Natural killer cell (primary cell): ENCODE measurements at regions not wholly inside any gene's neighbourhood (a gene's known extent, or its start where the extent isn't known, plus 50 kb on each side); places are given as distances from the start of the nearest gene placed in this dataset.

Experiments
- ATAC-seq, 3 donors: fragments of 150-1000 bp in 2 of 3; fragments of 200-7000 bp in 1 of 3; cut with Tn5 transposase; 1 replicate in 1 of 3; 2 replicates in 2 of 3; pipeline ENCODE4 v1.10.0; 2021; ENCODE audit warnings: mild to moderate bottlenecking in 2 of 3, moderate library complexity in 2 of 3
- DNase-seq, 2 donors: peaks; one replicate each; pipeline versions ENCODE4 v3.0.0 to v3.0.0-alpha.2; 2013 to 2021; ENCODE audit warnings: mixed read lengths in 1 of 2
- H3K27ac ChIP-seq: one replicate; pipeline ENCODE4 v1.5.1; 2013; ENCODE audit warnings: mild to moderate bottlenecking, low read length
- H3K27me3 ChIP-seq: one replicate; pipeline ENCODE4 v1.6.1; 2013; ENCODE audit warnings: low read length; ENCODE audit not compliant: control insufficient read depth, insufficient read depth
- H3K36me3 ChIP-seq: one replicate; pipeline ENCODE4 v1.6.1; 2013; ENCODE audit warnings: low read length; ENCODE audit not compliant: control insufficient read depth, insufficient read depth
- H3K4me1 ChIP-seq: one replicate; pipeline ENCODE4 v1.6.1; 2013; ENCODE audit warnings: low read length; ENCODE audit not compliant: control insufficient read depth, insufficient read depth
- H3K4me3 ChIP-seq: one replicate; pipeline ENCODE4 v1.5.1; 2013; ENCODE audit warnings: low read length
- H3K9me3 ChIP-seq: one replicate; pipeline ENCODE4 v1.6.1; 2013; ENCODE audit warnings: low read length; ENCODE audit not compliant: control insufficient read depth, insufficient read depth
- H3K27ac Mint-ChIP-seq, 2 donors: one replicate each; pipeline ENCODE4 v1.8.0; 2022; ENCODE audit warnings: mild to moderate bottlenecking in 2 of 2, mixed read lengths in 2 of 2, moderate library complexity in 1 of 2
- H3K27me3 Mint-ChIP-seq, 2 donors: one replicate each; pipeline ENCODE4 v1.8.0; 2022; ENCODE audit warnings: low read depth in 2 of 2, mixed read lengths in 2 of 2
- H3K36me3 Mint-ChIP-seq: one replicate; pipeline ENCODE4 v1.8.0; 2022; ENCODE audit warnings: mixed read lengths
- H3K4me1 Mint-ChIP-seq, 2 donors: one replicate each; pipeline ENCODE4 v1.8.0; 2022; ENCODE audit warnings: mixed read lengths in 2 of 2
- H3K4me3 Mint-ChIP-seq: one replicate; pipeline ENCODE4 v1.8.0; 2022; ENCODE audit warnings: mild to moderate bottlenecking, moderate library complexity, mixed read lengths
- H3K9me3 Mint-ChIP-seq, 2 donors: one replicate each; pipeline ENCODE4 v1.8.0; 2022; ENCODE audit warnings: mixed read lengths in 2 of 2
- CTCF ChIP-seq: fragments of 200-600 bp; IDR thresholded peaks from one replicate; pipeline ENCODE4 v1.8.0; 2022; ENCODE audit warnings: antibody characterized with exemption
- WGBS: methylation state at CpG from one replicate; pipeline ENCODE4 v1.1.7; 2013; ENCODE audit warnings: missing lambda C conversion rate; ENCODE audit not compliant: insufficient coverage; 5-methylcytosine and 5-hydroxymethylcytosine counted together
- intact Hi-C: fragments of 100-400 bp; cut with micrococcal nuclease; formaldehyde crosslinking; loops from one replicate; pipeline ENCODE4 v1.14.2; 2022

- H3K27me3 Mint-ChIP-seq, result no peaks in the 10 kb centered on the region
- intact Hi-C loops, result no loop called here
- no peak overlapping the region for H3K27ac Mint-ChIP-seq
These were observed 142.2 kb upstream of the VWC2 start for GRCh38 chr7:49631071-49631815.

GRCh38 chr7:49631960-49632359 lies 141.5 kb upstream of the VWC2 start:
- Histone ChIP-seq H3K4me3 (no peak overlapping the region), H3K36me3 (no peaks in the 10 kb centered on the region), H3K27ac (no peak overlapping the region), H3K4me1 (no peaks in the 10 kb centered on the region), H3K27me3 (no peaks in the 10 kb centered on the region), H3K9me3 (no peaks in the 10 kb centered on the region)
- no peaks in the 10 kb centered on the region for H3K36me3 Mint-ChIP-seq
- intact Hi-C loops, result no loop called here
- no peak overlapping the region for H3K4me3 Mint-ChIP-seq
- H3K27ac Mint-ChIP-seq, result no peak overlapping the region
- no peak for DNase-seq
- peaks cover 0 to 3% of the 10 kb centered on the region in 2 donors for H3K9me3 Mint-ChIP-seq
- no peak for TF ChIP-seq CTCF
- H3K4me1 Mint-ChIP-seq, result no peaks in the 10 kb centered on the region
- WGBS, result 82% methylated on average over 8 of the region's 8 CpGs
- ATAC-seq, result no peak
- no peaks in the 10 kb centered on the region for H3K27me3 Mint-ChIP-seq

More at GRCh38 chr7:49631071-49631815, 142.2 kb upstream of the VWC2 start:
- Histone ChIP-seq H3K4me3 (no peak overlapping the region), H3K36me3 (no peaks in the 10 kb centered on the region), H3K9me3 (no peaks in the 10 kb centered on the region), H3K27ac (no peak overlapping the region), H3K4me1 (no peaks in the 10 kb centered on the region), H3K27me3 (no peaks in the 10 kb centered on the region)
- DNase-seq (no peak), ATAC-seq (no peak)
- Mint-ChIP-seq H3K9me3 (peaks cover 0 to 3% of the 10 kb centered on the region in 2 donors), H3K4me1 (no peaks in the 10 kb centered on the region), H3K36me3 (no peaks in the 10 kb centered on the region), H3K4me3 (no peak overlapping the region)
- no peak for TF ChIP-seq CTCF

GRCh38 chr7:49635800-49636199 lies 137.6 kb upstream of the VWC2 start:
- H3K4me1 ChIP-seq, result no peaks in the 10 kb centered on the region
- 73% methylated on average over 1 of the region's 1 CpG for WGBS
- DNase-seq, result no peak
- no peaks in the 10 kb centered on the region for H3K27me3 ChIP-seq
- H3K9me3 Mint-ChIP-seq, result peaks cover 2 to 3% of the 10 kb centered on the region in 2 donors
- ATAC-seq, result no peak
- H3K27ac ChIP-seq, result no peak overlapping the region
- H3K4me3 ChIP-seq, result no peak overlapping the region
- H3K27me3 Mint-ChIP-seq, result no peaks in the 10 kb centered on the region
- no peak for TF ChIP-seq CTCF
- no peaks in the 10 kb centered on the region for H3K36me3 ChIP-seq
- no peak overlapping the region for H3K27ac Mint-ChIP-seq
- no peaks in the 10 kb centered on the region for H3K9me3 ChIP-seq
- intact Hi-C loops, result no loop called here
- H3K36me3 Mint-ChIP-seq, result no peaks in the 10 kb centered on the region
- H3K4me1 Mint-ChIP-seq, result no peaks in the 10 kb centered on the region
- H3K4me3 Mint-ChIP-seq, result no peak overlapping the region

DNA sequence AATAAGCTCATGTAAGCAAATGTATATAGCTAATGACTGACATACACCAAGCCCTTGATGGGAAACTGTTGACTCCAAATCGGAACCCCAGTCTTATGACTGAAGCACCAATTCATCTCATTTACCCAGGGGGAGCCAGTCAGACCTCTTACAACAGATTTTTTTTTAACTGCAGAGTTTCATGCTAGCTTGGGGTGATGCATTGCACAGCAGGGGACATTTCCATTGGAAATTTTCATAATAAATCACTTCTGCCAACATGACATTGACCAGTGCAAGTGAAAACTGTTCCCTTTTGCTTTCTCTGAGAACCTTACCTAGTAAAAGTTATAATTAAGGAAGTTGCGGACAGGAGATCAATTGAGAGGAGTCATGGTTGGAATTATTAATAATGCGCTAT lies 137.0 kb upstream of the VWC2 start:
- TF ChIP-seq CTCF, result no peak
- intact Hi-C loops, result no loop called here
- WGBS, result 89% methylated on average over 3 of the region's 3 CpGs
- H3K4me1 ChIP-seq, result no peaks in the 10 kb centered on the region
- H3K4me3 ChIP-seq, result no peak overlapping the region
- no peaks in the 10 kb centered on the region for H3K9me3 ChIP-seq
- H3K4me3 Mint-ChIP-seq, result no peak overlapping the region
- no peaks in the 10 kb centered on the region for H3K36me3 Mint-ChIP-seq
- H3K9me3 Mint-ChIP-seq, result peaks cover 3% of the 10 kb centered on the region in 2 donors
- no peaks in the 10 kb centered on the region for H3K4me1 Mint-ChIP-seq
- DNase-seq, result no peak
- no peaks in the 10 kb centered on the region for H3K27me3 ChIP-seq
- ATAC-seq, result no peak
- no peak overlapping the region for H3K27ac ChIP-seq
- no peak overlapping the region for H3K27ac Mint-ChIP-seq
- H3K27me3 Mint-ChIP-seq, result no peaks in the 10 kb centered on the region
- H3K36me3 ChIP-seq, result no peaks in the 10 kb centered on the region
